ENCODE measurements at regions not wholly inside any gene's neighbourhood (a gene's known extent, or its start where the extent isn't known, plus 50 kb on each side); places are given as distances from the start of the nearest gene placed in this dataset.

- H3K4me3 ChIP-seq (ENCODE audit: low read depth, low read length): no peak overlapping the region
- in situ Hi-C loops (cut with HindIII; ENCODE audit: low sequenced_read_pairs): no loop called here
- DNase-seq (ENCODE audit: low read depth, low spot score): no peak
- TF ChIP-seq CTCF (IDR thresholded peaks at IDR 0.05; ENCODE audit: low read depth, low read length): no peak
Observed at GRCh38 chr5:109588281-109589035, 101.3 kb upstream of the MAN2A1 start.

GRCh38 chr5:109584986-109585599, 104.6 kb upstream of the MAN2A1 start:
- TF ChIP-seq CTCF (IDR thresholded peaks at IDR 0.05; ENCODE audit: low read depth, low read length): no peak
- in situ Hi-C loops (cut with HindIII; ENCODE audit: low sequenced_read_pairs): no loop called here
- no peak overlapping the region for H3K4me3 ChIP-seq (ENCODE audit: low read depth, low read length)
- no peak for DNase-seq (ENCODE audit: low read depth, low spot score)

DNA sequence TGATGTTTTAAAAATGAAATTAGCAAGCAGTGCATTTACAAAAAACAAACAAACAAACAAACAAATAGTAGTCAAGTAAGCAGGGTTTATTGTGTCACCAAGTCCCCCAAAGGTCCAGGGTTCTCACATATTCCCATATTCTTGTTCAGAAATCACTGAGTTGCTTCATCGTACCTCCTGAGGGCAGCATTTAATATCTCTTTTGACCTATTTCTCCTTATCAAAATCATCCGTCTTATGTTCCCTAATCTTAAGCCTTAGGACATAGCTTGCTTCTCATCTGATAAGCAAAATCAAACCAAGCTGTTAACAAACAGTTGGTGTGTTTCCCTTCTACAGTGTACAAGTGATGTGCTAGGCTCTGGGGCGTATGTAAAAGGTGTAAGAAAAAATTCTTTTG, 109.5 kb upstream of the MAN2A1 start:
- no peak overlapping the region for H3K4me3 ChIP-seq (ENCODE audit: low read depth, low read length)
- no peak for DNase-seq (ENCODE audit: low read depth, low spot score)
- no peak for TF ChIP-seq CTCF (IDR thresholded peaks at IDR 0.05; ENCODE audit: low read depth, low read length)
- in situ Hi-C loops (cut with HindIII; ENCODE audit: low sequenced_read_pairs): no loop called here

GRCh38 chr5:109575506-109575905, 114.2 kb upstream of the MAN2A1 start:
- DNase-seq (ENCODE audit: low read depth, low spot score): no peak
- in situ Hi-C loops (cut with HindIII; ENCODE audit: low sequenced_read_pairs): no loop called here
- no peak for TF ChIP-seq CTCF (IDR thresholded peaks at IDR 0.05; ENCODE audit: low read depth, low read length)
- H3K4me3 ChIP-seq (ENCODE audit: low read depth, low read length): no peak overlapping the region

DNA sequence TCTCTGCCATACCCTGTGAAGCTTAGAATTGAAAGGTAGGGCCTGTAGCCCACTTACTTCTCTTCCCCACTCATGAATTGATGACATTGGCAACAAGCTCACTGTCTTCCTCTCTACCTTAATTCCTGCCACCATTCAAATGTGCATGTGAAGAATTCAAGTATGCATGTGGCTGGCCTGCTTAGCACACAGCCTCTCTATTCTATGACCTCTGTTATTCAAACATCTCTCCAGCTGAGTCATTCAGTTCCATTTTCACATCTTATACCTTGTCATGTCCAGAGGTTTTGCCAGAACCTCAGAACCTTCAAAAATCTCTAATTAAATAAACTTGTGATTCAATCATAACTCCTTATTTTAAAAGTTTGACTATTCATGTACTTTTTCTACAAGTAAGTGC, 114.7 kb upstream of the MAN2A1 start:
- DNase-seq (ENCODE audit: low read depth, low spot score): no peak
- in situ Hi-C loops (cut with HindIII; ENCODE audit: low sequenced_read_pairs): no loop called here
- TF ChIP-seq CTCF (IDR thresholded peaks at IDR 0.05; ENCODE audit: low read depth, low read length): no peak
- H3K4me3 ChIP-seq (ENCODE audit: low read depth, low read length): no peak overlapping the region

DNA sequence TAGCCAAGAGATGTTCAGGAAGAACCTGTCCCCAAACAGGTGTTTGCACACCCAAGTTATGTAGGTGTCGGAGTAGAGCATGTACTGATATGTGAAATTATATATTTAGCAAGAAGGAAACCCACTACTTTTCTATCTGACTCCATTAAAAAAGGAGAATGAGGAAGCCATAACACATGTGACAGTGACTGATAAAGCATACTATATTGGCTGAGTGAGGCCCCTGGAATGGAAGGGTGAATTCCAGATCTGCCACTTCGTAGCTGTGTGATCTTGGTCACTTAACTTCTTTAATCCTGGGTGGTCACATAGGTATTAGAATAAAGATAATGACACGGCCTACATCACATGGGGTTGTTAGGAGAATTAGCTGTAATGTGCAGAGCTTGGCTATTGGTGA, 116.0 kb upstream of the MAN2A1 start:
- in situ Hi-C loops (cut with HindIII; ENCODE audit: low sequenced_read_pairs): no loop called here
- H3K4me3 ChIP-seq (ENCODE audit: low read depth, low read length): no peak overlapping the region
- no peak for DNase-seq (ENCODE audit: low read depth, low spot score)
- TF ChIP-seq CTCF (IDR thresholded peaks at IDR 0.05; ENCODE audit: low read depth, low read length): no peak

Data from astrocyte of the spinal cord (primary cell).